H9 (cell line): ENCODE measurements at regions not wholly inside any gene's neighbourhood (a gene's known extent, or its start where the extent isn't known, plus 50 kb on each side); places are given as distances from the start of the nearest gene placed in this dataset.

ENCODE experiments used
- DNase-seq: peaks from one replicate; pipeline ENCODE4 v3.0.0-alpha.2; 2017
- H2AFZ ChIP-seq: one replicate; pipeline ENCODE4 v1.6.1; 2013; ENCODE audit warnings: mild to moderate bottlenecking, low read length, control low read depth, moderate library complexity
- H2AK5ac ChIP-seq: 2 replicates; pipeline ENCODE4 v1.6.1; 2013; ENCODE audit warnings: low read length, control low read depth, mixed read lengths; ENCODE audit not compliant: insufficient read length
- H2BK120ac ChIP-seq: one replicate; pipeline ENCODE4 v1.6.1; 2013; ENCODE audit warnings: low read depth, mild to moderate bottlenecking, low read length, control low read depth, inconsistent platforms; ENCODE audit not compliant: poor library complexity, severe bottlenecking
- H2BK12ac ChIP-seq: 2 replicates; pipeline ENCODE4 v1.6.1; 2013; ENCODE audit warnings: low read length, control low read depth, mixed read lengths, low read depth; ENCODE audit not compliant: insufficient read length
- H2BK15ac ChIP-seq: 2 replicates; pipeline ENCODE4 v1.6.1; 2013; ENCODE audit warnings: low read depth, low read length, control low read depth
- H2BK20ac ChIP-seq: one replicate; pipeline ENCODE4 v1.6.1; 2013; ENCODE audit warnings: low read depth, mild to moderate bottlenecking, low read length, control low read depth, inconsistent platforms; ENCODE audit not compliant: poor library complexity, severe bottlenecking
- H2BK5ac ChIP-seq: 2 replicates; pipeline ENCODE4 v1.6.1; 2013; ENCODE audit warnings: low read length, control low read depth, mixed read lengths; ENCODE audit not compliant: insufficient read length
- H3K14ac ChIP-seq: 2 replicates; pipeline ENCODE4 v1.6.1; 2013; ENCODE audit warnings: low read length, control low read depth; ENCODE audit not compliant: insufficient read depth
- H3K18ac ChIP-seq: 2 replicates; pipeline ENCODE4 v1.6.1; 2013; ENCODE audit warnings: low read depth, mild to moderate bottlenecking, mixed read lengths, low read length, control low read depth; ENCODE audit not compliant: insufficient read length
- H3K23ac ChIP-seq: 2 replicates; pipeline ENCODE4 v1.6.1; 2013; ENCODE audit warnings: low read length, control low read depth, mixed read lengths, low read depth; ENCODE audit not compliant: insufficient read length
- H3K23me2 ChIP-seq: 2 replicates; pipeline ENCODE4 v1.6.1; 2013; ENCODE audit warnings: low read depth, mild to moderate bottlenecking, mixed read lengths, low read length, control low read depth; ENCODE audit not compliant: insufficient read length, poor library complexity, severe bottlenecking
- H3K27ac ChIP-seq: 2 replicates; pipeline ENCODE4 v1.5.1; 2013; ENCODE audit warnings: low read length, control low read depth, mixed read lengths, low read depth; ENCODE audit not compliant: insufficient read length
- H3K27me3 ChIP-seq: 2 replicates; pipeline ENCODE4 v1.6.1; 2013; ENCODE audit warnings: low read length, control low read depth, inconsistent platforms; ENCODE audit not compliant: insufficient read depth
- H3K4ac ChIP-seq: 2 replicates; pipeline ENCODE4 v1.6.1; 2013; ENCODE audit warnings: low read depth, mild to moderate bottlenecking, control low read depth, inconsistent platforms, low read length, moderate library complexity
- H3K4me1 ChIP-seq: 2 replicates; pipeline ENCODE4 v1.6.1; 2013; ENCODE audit warnings: low read length, control low read depth, inconsistent platforms; ENCODE audit not compliant: insufficient read depth
- H3K4me2 ChIP-seq: 2 replicates; pipeline ENCODE4 v1.6.1; 2013; ENCODE audit warnings: low read length, control low read depth, mixed read lengths; ENCODE audit not compliant: insufficient read length, insufficient read depth
- H3K56ac ChIP-seq: 2 replicates; pipeline ENCODE4 v1.6.1; 2013; ENCODE audit warnings: low read depth, mild to moderate bottlenecking, mixed read lengths, low read length, control low read depth; ENCODE audit not compliant: insufficient read length
- H3K79me1 ChIP-seq: 2 replicates; pipeline ENCODE4 v1.6.1; 2013; ENCODE audit warnings: low read depth, mild to moderate bottlenecking, moderate library complexity, low read length, control low read depth, inconsistent platforms; ENCODE audit not compliant: insufficient read depth, poor library complexity, severe bottlenecking
- H3K79me2 ChIP-seq: 2 replicates; pipeline ENCODE4 v1.6.1; 2013; ENCODE audit warnings: low read length, control low read depth, inconsistent platforms; ENCODE audit not compliant: insufficient read depth
- H3K9ac ChIP-seq: 2 replicates; pipeline ENCODE4 v1.6.1; 2013; ENCODE audit warnings: low read length, control low read depth, mixed read lengths; ENCODE audit not compliant: insufficient read length; ENCODE audit errors: extremely low read depth
- H3K9me3 ChIP-seq: one replicate; pipeline ENCODE4 v1.6.1; 2013; ENCODE audit warnings: low read depth, low read length, inconsistent platforms; ENCODE audit not compliant: control insufficient read depth
- H3T11ph ChIP-seq: one replicate; pipeline ENCODE4 v1.6.1; 2013; ENCODE audit warnings: mild to moderate bottlenecking, low read length, control low read depth, inconsistent platforms
- H4K20me1 ChIP-seq: one replicate; pipeline ENCODE4 v1.6.1; 2013; ENCODE audit not compliant: control insufficient read depth, insufficient read length, insufficient read depth
- H4K5ac ChIP-seq: 2 replicates; pipeline ENCODE4 v1.6.1; 2013; ENCODE audit warnings: low read depth, mild to moderate bottlenecking, mixed read lengths, low read length, control low read depth; ENCODE audit not compliant: insufficient read length
- H4K8ac ChIP-seq: replicated peaks from 2 replicates; pipeline ENCODE4 v1.6.1; 2013; ENCODE audit warnings: low read length, control low read depth, mixed read lengths, low read depth; ENCODE audit not compliant: insufficient read length
- H4K91ac ChIP-seq: 2 replicates; pipeline ENCODE4 v1.6.1; 2013; ENCODE audit warnings: low read depth, mild to moderate bottlenecking, moderate library complexity, mixed read lengths, low read length, control low read depth; ENCODE audit not compliant: insufficient read length
- H3K27ac Mint-ChIP-seq, 3 experiments: 2 replicates in 2 of 3; 3 replicates in 1 of 3; pipeline ENCODE4 v1.8.0; 2020 to 2021; ENCODE audit warnings: mixed read lengths in 3 of 3, mild to moderate bottlenecking in 1 of 3, moderate library complexity in 1 of 3
- H3K27me3 Mint-ChIP-seq: 2 replicates; pipeline ENCODE4 v1.8.0; 2021; ENCODE audit warnings: low read depth, mild to moderate bottlenecking, moderate library complexity, mixed read lengths
- H3K36me3 Mint-ChIP-seq, 3 experiments: 2 replicates in 2 of 3; 3 replicates in 1 of 3; pipeline ENCODE4 v1.8.0; 2020 to 2021; ENCODE audit warnings: low read depth in 3 of 3, mixed read lengths in 3 of 3; ENCODE audit not compliant: insufficient read depth in 1 of 3
- H3K4me1 Mint-ChIP-seq, 2 experiments: 2 replicates each; pipeline ENCODE4 v1.8.0; 2020; ENCODE audit warnings: mixed read lengths in 2 of 2
- H3K4me3 Mint-ChIP-seq, 2 experiments: 2 replicates in 1 of 2; 3 replicates in 1 of 2; pipeline ENCODE4 v1.8.0; 2020 to 2021; ENCODE audit warnings: mild to moderate bottlenecking in 2 of 2, mixed read lengths in 2 of 2, moderate library complexity in 1 of 2
- H3K9me3 Mint-ChIP-seq, 2 experiments: 2 replicates in 1 of 2; 3 replicates in 1 of 2; pipeline ENCODE4 v1.8.0; 2020; ENCODE audit warnings: mild to moderate bottlenecking in 2 of 2, mixed read lengths in 2 of 2, moderate library complexity in 1 of 2
- CTCF ChIP-seq: fragments of 200-600 bp; sonication (generic); conservative IDR thresholded peaks from 3 replicates; pipeline ENCODE4 v1.8.0; 2021; ENCODE audit warnings: antibody characterized with exemption, mild to moderate bottlenecking
- WGBS: extraction: QIAGEN DNeasy Blood & Tissue Kit; methylation state at CpG from one replicate; pipeline ENCODE4 v1.1.7; 2013; ENCODE audit warnings: missing lambda C conversion rate, low lambda C conversion rate, mixed read lengths; ENCODE audit not compliant: insufficient read length; ENCODE audit errors: extremely low coverage; 5-methylcytosine and 5-hydroxymethylcytosine counted together

GRCh38 chr3:23655749-23656148 lies 150.0 kb upstream of the UBE2E1 start:
- no peak for TF ChIP-seq CTCF
- Histone ChIP-seq H2BK120ac (no peak overlapping the region), H3K4me2 (no peak overlapping the region), H3T11ph (no peak overlapping the region), H2BK12ac (no peak overlapping the region), H3K23ac (no peak overlapping the region), H4K20me1 (no peaks in the 10 kb centered on the region), H3K27ac (no peak overlapping the region), H4K5ac (no peak overlapping the region), H3K56ac (no peak overlapping the region), H3K79me1 (no peaks in the 10 kb centered on the region), H4K8ac (no peak overlapping the region), H2BK15ac (no peak overlapping the region), H3K18ac (no peak overlapping the region), H2BK20ac (no peak overlapping the region), H3K23me2 (no peaks in the 10 kb centered on the region), H4K91ac (no peak overlapping the region), H3K9ac (no peak overlapping the region), H3K14ac (no peak overlapping the region), H3K79me2 (no peaks in the 10 kb centered on the region), H2AK5ac (no peak overlapping the region), H2BK5ac (no peak overlapping the region), H3K27me3 (no peaks in the 10 kb centered on the region), H3K4me1 (no peaks in the 10 kb centered on the region), H3K4ac (no peak overlapping the region), H3K9me3 (no peaks in the 10 kb centered on the region), H2AFZ (no peak overlapping the region)
- no peaks in the 10 kb centered on the region; the same call in 1 of the 2 replicates for H3K27me3 Mint-ChIP-seq
- no peak overlapping the region for H3K4me3 Mint-ChIP-seq
- no peak for DNase-seq
- peaks cover 12 to 16% of the 10 kb centered on the region in 2 experiments; a peak in 4 of 5 replicates for H3K9me3 Mint-ChIP-seq
- no peak overlapping the region for H3K27ac Mint-ChIP-seq
- H3K4me1 Mint-ChIP-seq = peaks cover 5 to 8% of the 10 kb centered on the region in 2 experiments; a peak in 2 of 4 replicates
- peaks cover 5 to 6% (median 5%) of the 10 kb centered on the region in 3 experiments; a peak in 6 of 7 replicates for H3K36me3 Mint-ChIP-seq
- no CpG with 5 or more reads among the region's 3 CpGs for WGBS
